Endothelial cell of hepatic sinusoid (primary cell): ENCODE measurements at regions not wholly inside any gene's neighbourhood (a gene's known extent, or its start where the extent isn't known, plus 50 kb on each side); places are given as distances from the start of the nearest gene placed in this dataset.

ENCODE experiments used
- in situ Hi-C: cut with HindIII; loops from 2 replicates; pipeline ENCODE4 v1.10.0; 2017; ENCODE audit warnings: low sequenced_read_pairs

- in situ Hi-C loops: no loop called here
Measured at GRCh38 chr22:48112687-48113521, 1350.5 kb downstream of the TBC1D22A start.

GRCh38 chr22:48106715-48107259 lies 1344.3 kb downstream of the TBC1D22A start:
- in situ Hi-C loops: no loop called here

DNA sequence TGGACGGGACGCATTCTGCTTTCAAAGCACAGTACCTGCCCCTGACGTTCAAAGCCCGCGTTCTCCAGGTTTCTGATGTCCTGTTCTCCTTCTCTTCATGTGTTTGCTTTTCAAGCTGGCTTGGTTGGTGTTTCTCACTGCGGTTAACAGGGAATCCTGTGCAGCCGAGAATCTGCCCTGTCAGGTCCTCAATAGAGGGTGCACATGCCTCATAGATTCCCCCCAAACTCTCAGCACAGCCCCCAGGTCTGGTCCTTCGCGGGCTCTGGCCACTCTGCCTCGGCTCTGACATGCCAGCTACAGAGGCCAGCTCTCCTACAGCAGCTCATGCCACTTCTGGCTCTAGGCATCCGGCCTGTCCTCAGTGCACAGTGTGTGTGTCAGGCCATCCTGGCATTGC lies 1343.8 kb downstream of the TBC1D22A start:
- in situ Hi-C loops: no loop called here

GRCh38 chr22:48105259-48105658 lies 1342.8 kb downstream of the TBC1D22A start:
- in situ Hi-C loops: no loop called here

GRCh38 chr22:48104766-48105165 lies 1342.3 kb downstream of the TBC1D22A start:
- in situ Hi-C loops: no loop called here

- in situ Hi-C loops: no loop called here
Measured at GRCh38 chr22:48104102-48104738, 1341.8 kb downstream of the TBC1D22A start.

- in situ Hi-C loops: no loop called here
Measured at GRCh38 chr22:48103126-48103875, 1340.9 kb downstream of the TBC1D22A start.

DNA sequence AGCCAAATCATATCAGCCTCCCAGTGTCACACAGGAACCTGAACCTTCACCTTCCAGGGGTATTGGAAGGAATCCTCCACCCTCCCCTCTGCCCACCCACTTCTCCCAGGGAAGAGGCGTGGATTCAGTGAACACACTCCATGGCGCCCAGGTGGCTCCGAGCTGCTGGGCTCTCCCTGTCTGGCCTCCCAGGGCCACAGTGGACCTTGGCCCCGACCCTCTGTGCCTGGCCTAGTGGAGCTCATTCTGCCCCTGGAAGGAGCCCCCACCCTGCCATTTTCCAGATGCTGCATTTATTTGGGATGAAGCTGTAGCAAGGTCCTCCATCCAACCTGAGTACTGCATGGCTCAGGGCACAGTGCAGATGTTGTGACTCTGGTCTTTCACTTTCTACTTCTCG lies 1340.1 kb downstream of the TBC1D22A start:
- in situ Hi-C loops: no loop called here

DNA sequence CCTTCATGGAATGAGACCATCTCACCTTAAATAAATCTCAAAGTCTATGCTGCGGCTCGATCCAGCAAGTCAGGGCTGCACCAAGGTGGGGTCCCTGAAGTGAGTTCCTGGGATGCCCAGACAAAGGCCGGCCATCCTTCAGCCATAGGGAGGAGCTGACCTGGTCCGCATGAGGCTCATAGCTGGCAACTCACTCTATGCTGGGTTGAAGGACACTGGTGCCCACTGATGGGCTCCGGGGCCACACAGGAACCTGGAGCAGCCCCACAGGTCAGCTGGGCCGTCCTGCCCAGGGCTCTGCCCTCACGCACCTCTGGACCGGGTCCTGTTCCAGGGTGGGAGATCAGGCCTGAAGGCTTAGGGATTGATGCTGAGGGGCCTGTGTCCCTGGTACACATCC lies 1339.3 kb downstream of the TBC1D22A start:
- in situ Hi-C loops: no loop called here

DNA sequence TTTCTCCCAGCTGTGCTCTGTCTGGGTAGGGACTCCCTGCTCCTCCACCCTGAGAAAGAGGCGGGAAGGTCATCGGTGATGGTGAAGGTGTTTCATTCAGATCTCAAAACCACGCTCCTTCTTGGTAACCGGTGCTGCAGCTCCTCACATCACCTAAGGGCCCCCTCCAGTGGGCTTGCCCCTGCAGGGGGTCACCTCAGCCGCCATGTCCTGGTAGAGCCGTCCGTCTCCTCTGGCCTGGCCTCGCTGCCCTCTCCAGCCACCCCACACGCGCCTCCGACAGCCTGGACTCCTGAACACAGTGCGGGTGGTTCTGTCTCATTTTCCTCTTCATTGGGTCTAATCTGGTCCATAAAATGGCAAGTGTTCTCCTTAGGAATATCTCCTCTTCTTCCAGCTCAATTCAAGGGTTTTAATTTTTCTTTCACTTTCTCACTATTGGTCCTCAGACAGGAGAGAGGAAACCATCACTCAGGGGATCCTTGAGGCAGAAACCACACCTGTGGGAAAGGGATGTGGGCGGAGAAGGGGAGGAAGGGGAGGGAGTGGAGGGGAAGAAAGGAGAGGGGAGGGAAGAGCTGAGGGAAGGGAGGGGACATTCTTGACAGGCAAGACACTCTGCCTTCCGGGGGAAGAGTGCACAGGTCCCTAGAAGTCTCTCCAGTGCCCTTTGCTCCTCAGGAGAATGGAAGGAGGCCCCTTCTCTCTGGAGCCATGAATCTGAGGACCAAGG lies 1338.4 kb downstream of the TBC1D22A start:
- in situ Hi-C loops: no loop called here

DNA sequence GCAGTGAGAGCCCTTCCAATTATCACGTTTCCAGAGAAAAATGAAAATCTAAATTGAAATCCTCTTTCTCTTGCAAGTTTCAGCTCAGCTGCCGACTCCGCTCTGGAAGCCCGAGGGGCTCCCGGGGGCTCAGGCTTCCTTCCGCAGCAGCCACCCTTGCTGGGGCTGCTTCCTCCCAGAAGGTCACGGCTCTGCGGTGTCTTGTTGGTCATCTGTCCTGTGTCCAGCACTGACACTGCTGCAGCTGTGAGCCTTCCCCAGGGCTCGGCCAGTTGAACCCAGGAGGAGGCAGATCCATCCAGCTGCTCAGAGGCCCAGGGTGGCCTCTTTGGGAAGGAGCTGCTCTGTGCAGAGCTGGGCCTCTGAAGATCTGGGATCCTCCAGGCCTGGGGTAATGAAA lies 1337.2 kb downstream of the TBC1D22A start:
- in situ Hi-C loops: no loop called here

DNA sequence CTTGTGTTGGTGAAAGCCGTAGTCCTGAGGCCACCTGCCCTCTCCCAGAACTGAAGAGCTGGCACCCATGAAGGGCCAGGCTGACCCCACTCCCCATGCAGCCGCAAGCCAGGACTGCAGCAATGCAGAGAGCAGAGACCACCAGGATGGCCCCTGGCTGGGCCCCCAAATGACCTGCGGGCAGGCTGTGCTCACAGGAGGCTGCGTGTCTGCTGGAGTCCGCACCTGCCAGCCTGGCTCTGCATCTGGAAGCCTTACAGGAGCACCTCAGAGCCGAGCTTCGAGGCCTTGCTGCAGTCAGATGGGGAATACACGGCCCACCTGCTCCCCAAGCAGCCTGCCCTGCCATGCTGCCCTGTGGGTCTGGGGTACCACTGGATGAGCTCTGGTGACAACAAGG lies 1336.8 kb downstream of the TBC1D22A start:
- in situ Hi-C loops: no loop called here

DNA sequence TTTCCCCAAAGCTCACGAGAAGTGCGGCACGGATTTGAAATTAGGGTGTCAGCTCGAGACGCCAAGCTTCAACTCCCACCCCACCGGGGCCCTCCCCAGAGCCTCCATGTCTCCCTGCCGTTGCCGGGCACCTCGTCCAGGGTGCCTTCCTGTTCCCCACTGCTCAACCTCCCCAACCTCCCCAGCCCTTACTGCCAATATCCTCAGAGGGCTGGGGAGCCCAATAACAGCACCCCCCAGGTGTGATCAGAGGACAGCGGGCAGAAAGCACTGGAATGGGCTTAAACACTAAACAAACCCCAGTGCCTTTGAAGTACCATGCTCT lies 1336.4 kb downstream of the TBC1D22A start:
- in situ Hi-C loops: no loop called here

DNA sequence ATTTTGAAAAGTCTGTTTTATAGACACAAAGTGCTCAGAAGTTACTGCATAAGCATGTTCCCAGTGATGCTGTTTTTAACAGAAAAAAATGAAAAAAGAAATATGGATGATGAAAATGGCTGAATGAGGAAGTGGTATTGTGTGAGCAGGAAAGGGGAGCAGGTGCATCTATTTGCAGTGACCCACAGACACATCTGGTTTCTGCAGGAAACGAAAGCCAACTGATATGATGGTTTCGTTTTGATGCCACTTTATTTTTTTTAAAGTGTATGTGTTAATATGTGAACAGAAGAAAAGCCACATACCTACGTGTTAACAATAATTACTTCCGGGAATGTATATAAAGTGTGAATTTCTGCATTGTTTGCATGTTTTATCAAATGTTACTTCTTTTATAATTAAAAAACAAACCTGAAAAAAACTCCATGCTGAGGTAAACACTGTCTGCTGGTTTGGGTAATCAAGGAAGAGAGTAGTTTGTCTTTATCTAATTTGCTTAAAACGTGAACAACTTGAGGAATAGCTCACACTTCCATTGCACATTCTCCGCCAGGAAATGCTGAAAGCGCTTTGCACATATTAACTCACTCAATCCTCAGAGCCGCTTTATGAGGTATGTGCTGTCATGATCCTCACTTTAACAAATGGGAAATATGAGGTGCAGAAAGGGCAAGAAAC lies 1335.9 kb downstream of the TBC1D22A start:
- in situ Hi-C loops: no loop called here

DNA sequence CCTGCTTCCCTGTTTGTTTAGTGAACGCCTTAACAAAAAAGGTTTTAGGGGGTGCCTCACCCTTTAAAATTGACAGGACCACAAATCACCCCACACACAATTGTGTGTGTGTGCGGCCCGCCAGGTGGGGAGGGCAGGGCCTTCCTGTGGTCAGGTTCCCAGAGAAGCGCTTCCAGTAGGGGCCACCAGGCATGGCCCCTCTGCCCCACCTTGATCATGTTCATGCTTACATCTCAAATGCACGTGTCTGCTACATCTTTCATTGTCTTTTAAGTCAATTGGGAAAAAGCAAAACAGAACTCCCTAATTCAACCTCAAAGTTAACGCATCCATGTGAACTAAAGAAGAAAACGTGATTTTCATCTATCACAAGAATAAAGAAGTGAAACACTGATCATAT lies 1335.3 kb downstream of the TBC1D22A start:
- in situ Hi-C loops: no loop called here

GRCh38 chr22:48096851-48097665 lies 1334.6 kb downstream of the TBC1D22A start:
- in situ Hi-C loops: no loop called here

- in situ Hi-C loops: no loop called here
Measured at GRCh38 chr22:48096411-48096810, 1334.0 kb downstream of the TBC1D22A start.

- in situ Hi-C loops: no loop called here
Measured at GRCh38 chr22:48093981-48094380, 1331.5 kb downstream of the TBC1D22A start.

- in situ Hi-C loops: no loop called here
Measured at GRCh38 chr22:48092866-48093265, 1330.4 kb downstream of the TBC1D22A start.
